ENCODE measurements at regions not wholly inside any gene's neighbourhood (a gene's known extent, or its start where the extent isn't known, plus 50 kb on each side); places are given as distances from the start of the nearest gene placed in this dataset.

- peak; percentile 54 for DNase-seq (ENCODE audit: low read depth)
Measured at GRCh38 chr13:79267560-79267959, 138.5 kb downstream of the RBM26 start.

GRCh38 chr13:79258489-79258888 lies 147.6 kb downstream of the RBM26 start:
- DNase-seq (ENCODE audit: low read depth): peak; percentile 20

GRCh38 chr13:79246578-79246949 lies 159.5 kb downstream of the RBM26 start:
- no peak for DNase-seq (ENCODE audit: low read depth)

DNA sequence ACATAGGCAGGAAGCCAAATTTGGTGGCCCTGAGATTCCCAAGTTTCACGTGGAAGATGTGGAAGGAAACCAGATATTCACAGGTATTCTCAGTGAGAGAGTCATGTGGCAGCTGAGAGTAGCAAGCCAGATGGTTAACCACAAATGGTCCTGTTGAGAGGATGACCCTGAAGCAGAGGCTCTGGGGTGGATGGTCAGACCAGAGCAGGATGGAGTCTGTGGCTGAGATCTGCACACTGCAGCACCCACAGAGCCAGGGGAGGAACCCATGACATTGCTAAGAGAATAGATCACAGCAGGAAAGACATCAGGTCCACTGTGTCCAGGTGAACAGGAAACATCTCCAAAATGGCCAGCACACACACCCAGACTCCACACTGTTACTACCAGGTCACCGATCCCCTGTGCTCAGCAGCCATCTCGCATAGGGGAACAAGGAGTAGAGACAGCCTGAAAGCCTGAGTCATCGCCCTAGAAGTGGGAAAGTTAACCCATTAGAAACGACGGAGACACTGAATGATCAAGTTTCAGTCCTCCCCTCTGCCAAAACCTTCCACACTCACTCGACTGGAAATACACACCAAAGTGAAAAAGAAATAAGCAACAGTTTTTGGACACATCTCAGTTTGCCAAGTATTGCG lies 160.0 kb downstream of the RBM26 start:
- peak; percentile 60 for DNase-seq (ENCODE audit: low read depth)

- DNase-seq (ENCODE audit: low read depth): no peak
Measured at GRCh38 chr13:79241697-79242096, 164.4 kb downstream of the RBM26 start.

GRCh38 chr13:79237981-79238380 lies 168.1 kb downstream of the RBM26 start:
- no peak for DNase-seq (ENCODE audit: low read depth)

GRCh38 chr13:79231887-79232286 lies 174.2 kb downstream of the RBM26 start:
- peak; percentile 43 for DNase-seq (ENCODE audit: low read depth)

DNA sequence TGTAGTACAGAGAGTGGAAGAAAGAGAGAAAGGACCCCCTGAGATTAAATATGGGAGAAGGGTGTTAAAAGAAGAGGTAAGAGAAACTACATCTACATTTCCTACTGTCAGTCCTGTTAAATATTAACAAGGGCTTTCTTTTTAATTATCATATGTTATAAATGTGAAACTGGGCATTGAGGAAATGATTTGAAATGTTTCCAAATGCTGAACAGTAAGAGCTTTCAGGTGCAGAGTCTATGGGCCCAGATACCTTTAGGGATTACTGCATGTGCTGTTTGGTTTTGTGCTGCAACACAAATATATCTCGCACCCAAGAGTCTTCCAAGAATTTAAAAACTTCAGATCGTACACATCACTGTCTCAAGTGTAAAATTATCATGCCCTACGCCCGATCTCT lies 176.3 kb downstream of the RBM26 start:
- no peak for DNase-seq (ENCODE audit: low read depth)

DNA sequence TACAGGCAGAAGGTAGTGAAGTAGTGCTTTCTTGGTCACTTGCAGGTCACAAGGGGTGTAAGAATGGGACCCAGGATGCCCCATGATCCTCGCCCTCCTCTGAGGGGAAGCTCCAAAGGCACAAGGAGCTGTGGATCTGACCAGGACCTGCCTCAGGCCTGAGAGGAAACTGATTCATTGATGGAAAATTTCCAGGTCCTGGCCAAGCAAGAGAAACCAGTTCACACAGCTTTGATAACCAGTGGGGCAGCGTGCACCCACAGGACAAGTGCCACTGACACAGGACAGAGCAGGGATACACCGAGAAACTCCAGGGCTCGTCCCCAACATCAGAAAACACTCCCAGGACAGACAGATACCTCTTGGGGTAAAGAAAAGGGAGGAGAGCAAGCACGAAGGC lies 177.1 kb downstream of the RBM26 start:
- peak; percentile 47 for DNase-seq (ENCODE audit: low read depth)

DNA sequence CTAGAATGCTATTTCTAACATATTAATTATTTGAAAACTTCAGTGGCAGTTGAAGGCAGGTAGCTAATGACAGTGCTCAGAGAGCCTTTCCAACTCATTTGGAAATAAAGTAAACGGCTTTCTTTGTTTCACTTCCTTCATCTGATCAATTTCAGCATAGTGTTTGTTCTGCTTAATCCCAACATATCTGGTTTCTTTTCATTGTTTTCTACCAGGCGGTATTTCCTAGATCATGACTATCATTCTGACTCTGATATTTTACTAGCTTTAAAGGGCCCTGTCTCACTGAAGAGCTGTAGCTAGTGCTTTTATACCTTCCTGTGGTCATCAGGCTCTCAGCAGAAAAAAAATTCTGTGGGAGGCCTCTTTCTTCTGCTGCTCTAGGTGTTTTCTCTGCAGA lies 178.6 kb downstream of the RBM26 start:
- DNase-seq (ENCODE audit: low read depth): no peak

GRCh38 chr13:79226938-79227337 lies 179.1 kb downstream of the RBM26 start:
- no peak for DNase-seq (ENCODE audit: low read depth)

DNA sequence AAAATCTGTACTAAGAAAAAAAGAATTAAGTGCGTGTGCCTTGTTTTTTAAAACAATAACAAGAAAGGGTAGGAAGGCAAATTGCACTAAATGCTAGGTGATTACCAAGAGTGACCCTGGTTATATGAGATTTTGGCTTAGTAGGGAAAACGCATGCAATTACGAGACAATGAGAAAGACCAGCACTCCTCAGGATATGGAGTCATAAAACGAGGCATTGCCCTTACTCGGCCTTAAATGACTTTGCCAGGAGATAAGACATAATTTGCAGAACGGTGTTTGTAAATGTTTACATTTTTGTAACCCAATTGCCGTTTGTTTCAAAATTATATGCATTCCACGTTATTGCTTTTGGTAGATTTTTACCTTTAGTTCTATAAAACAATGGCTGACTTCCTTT lies 179.8 kb downstream of the RBM26 start:
- DNase-seq (ENCODE audit: low read depth): no peak

GRCh38 chr13:79225487-79226232 lies 180.4 kb downstream of the RBM26 start:
- peak; percentile 53 for DNase-seq (ENCODE audit: low read depth)

DNA sequence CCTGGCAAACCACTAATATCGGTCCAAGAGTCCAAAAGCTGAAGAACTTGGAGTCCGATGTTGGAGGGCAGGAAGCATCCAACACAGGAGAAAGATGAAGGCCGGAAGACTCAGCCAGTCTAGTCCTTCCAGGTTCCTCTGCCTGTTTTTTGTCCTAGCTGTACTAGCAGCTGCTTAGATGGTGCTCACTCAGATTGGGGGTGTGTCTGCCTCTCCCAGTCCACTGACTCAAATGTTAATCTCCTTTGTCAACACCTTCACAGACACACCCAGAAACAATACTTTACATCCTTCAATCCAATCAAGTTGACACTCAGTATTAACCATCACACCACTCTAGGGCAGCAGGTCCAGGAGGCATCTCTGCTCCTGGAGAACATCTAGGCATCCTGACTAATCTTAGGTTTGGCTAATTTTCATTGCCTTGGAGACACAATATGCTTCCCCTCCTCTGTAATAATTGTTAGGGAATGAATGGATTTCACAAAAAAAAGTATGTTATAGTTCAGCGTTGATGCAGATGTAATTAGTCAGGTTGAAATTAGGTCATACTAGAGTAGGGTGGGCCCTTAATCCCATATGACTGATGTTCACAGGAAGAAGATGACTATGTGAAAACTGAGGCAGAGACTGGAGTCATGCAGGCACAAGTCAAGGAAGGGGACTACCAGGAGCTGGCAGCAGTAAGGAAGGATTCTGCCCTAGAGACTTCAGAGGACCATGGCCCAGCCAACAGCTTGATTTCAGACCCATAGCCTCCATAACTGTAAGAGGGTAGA lies 183.4 kb downstream of the RBM26 start:
- no peak for DNase-seq (ENCODE audit: low read depth)

GRCh38 chr13:79212064-79212619 lies 193.9 kb downstream of the RBM26 start:
- DNase-seq (ENCODE audit: low read depth): no peak

GRCh38 chr13:79211377-79211776 lies 194.7 kb downstream of the RBM26 start:
- DNase-seq (ENCODE audit: low read depth): no peak

- DNase-seq (ENCODE audit: low read depth): no peak
Measured at GRCh38 chr13:79197933-79198332, 208.1 kb downstream of the RBM26 start.

DNA sequence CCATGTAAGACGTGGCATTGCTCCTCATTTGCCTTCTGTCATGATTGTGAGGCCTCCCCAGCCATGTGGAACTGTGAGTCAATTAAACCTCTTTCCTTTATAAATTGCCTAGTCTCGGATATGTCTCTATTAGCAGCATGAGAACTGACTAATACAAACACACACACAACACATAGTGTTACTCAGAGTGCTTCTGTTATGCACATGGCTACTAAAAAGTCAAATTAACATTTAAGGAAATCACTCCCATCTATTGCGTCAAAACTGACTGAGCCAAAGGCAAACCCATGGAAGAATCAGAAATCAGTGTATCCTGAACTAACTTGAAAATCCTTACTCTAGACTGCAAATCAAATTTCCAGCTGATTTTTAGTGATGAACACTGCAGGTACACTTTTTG lies 209.2 kb downstream of the RBM26 start:
- no peak for DNase-seq (ENCODE audit: low read depth)

DNA sequence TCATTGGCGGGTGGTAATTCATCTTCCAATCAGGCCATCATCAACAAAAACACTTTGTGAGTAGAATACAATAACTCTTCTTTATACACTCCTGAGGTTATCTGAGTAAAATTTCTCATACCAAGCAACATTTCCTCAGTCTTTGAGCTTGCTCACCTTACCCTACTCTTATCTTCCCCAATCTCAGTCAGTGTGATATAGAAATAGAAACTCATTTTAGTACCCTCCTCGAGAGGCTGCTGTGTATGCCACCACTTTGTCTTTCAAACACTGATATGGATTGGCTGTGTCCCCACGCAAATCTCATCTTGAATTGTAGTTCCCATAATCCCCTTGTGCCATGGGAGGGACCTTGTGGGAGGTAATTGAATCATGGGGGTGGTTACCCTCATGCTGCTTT lies 209.7 kb downstream of the RBM26 start:
- no peak for DNase-seq (ENCODE audit: low read depth)

DNA sequence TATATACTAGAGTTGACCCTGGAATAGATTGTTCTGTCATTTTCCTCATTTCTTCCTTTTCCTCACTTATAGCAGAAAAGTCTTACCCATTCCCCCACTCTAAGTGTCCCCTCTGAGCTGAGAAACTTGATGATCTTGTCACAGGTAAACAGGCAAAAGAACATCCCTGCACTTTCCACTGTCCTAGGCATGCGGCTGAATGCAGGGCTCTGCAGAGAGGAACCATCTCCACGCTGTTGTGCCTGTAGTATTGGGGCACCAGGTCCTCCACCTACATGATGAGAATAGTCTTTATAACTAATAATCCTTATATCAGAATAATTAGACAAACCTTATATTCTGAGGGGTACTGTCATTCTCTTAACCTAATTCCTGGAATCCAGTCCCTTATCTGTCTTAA lies 211.3 kb downstream of the RBM26 start:
- no peak for DNase-seq (ENCODE audit: low read depth)

- DNase-seq (ENCODE audit: low read depth): no peak
Measured at GRCh38 chr13:79194272-79194671, 211.8 kb downstream of the RBM26 start.

GRCh38 chr13:79191501-79191900 lies 214.6 kb downstream of the RBM26 start:
- DNase-seq (ENCODE audit: low read depth): no peak

All from HT1080 (cell line).